B cell (primary cell): ENCODE measurements at regions not wholly inside any gene's neighbourhood (a gene's known extent, or its start where the extent isn't known, plus 50 kb on each side); places are given as distances from the start of the nearest gene placed in this dataset.

Experiments
- EZH2 ChIP-seq: IDR thresholded peaks from 2 replicates; pipeline ENCODE4 v1.6.1; 2012; ENCODE audit warnings: borderline replicate concordance, low read depth, mild to moderate bottlenecking, moderate library complexity, low read length; ENCODE audit not compliant: insufficient read depth, poor library complexity, severe bottlenecking
- TF ChIP-seq, protein P1 (sequence below): fragments of 200-600 bp; IDR thresholded peaks from one replicate; pipeline ENCODE4 v1.8.0; 2022; ENCODE audit warnings: antibody characterized with exemption, mild to moderate bottlenecking

DNA sequence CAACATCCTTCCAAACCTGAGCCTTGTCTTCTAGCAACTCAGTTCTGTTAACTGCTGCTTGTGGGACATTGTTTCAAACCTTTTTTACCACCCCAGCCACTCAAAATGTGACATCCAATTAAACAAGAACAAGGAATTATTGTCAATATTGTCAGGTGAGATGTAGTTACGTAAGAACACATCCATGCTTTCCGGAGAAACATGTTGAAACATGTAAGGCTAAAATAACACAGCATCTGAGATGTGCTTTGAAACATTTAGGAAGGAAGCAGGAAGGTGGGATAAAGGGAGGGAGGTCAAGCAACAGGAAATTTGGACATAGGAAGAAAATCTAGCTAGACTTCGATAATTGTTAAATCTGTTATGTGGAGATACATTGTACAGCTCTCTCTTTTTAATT, 50.9 kb upstream of the PRICKLE2 start:
- TF ChIP-seq, protein P1, sequence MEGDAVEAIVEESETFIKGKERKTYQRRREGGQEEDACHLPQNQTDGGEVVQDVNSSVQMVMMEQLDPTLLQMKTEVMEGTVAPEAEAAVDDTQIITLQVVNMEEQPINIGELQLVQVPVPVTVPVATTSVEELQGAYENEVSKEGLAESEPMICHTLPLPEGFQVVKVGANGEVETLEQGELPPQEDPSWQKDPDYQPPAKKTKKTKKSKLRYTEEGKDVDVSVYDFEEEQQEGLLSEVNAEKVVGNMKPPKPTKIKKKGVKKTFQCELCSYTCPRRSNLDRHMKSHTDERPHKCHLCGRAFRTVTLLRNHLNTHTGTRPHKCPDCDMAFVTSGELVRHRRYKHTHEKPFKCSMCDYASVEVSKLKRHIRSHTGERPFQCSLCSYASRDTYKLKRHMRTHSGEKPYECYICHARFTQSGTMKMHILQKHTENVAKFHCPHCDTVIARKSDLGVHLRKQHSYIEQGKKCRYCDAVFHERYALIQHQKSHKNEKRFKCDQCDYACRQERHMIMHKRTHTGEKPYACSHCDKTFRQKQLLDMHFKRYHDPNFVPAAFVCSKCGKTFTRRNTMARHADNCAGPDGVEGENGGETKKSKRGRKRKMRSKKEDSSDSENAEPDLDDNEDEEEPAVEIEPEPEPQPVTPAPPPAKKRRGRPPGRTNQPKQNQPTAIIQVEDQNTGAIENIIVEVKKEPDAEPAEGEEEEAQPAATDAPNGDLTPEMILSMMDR = no peak
- no peak for TF ChIP-seq EZH2
